HG03378 (cell line): ENCODE measurements at regions not wholly inside any gene's neighbourhood (a gene's known extent, or its start where the extent isn't known, plus 50 kb on each side); places are given as distances from the start of the nearest gene placed in this dataset.
"Not testable (repeated sequence)": the region's sequence is repeated elsewhere in the genome, so short reads cannot be mapped to it uniquely, and the experiment has no call there.

Experiments used
- ATAC-seq: cut with Tn5 transposase; IDR thresholded peaks from one replicate; pipeline ENCODE4 v1.9.1; 2021; ENCODE audit warnings: mild to moderate bottlenecking, moderate library complexity; ENCODE audit not compliant: unreplicated experiment

GRCh38 chrX:39261446-39262147, 460.3 kb downstream of the MID1IP1 start:
- ATAC-seq = no peak

- no peak for ATAC-seq
These were observed 461.4 kb downstream of the MID1IP1 start for GRCh38 chrX:39262641-39263040.

GRCh38 chrX:39264023-39264422, 462.8 kb downstream of the MID1IP1 start:
- ATAC-seq = no peak

- ATAC-seq = no peak
These were observed 465.9 kb downstream of the MID1IP1 start for GRCh38 chrX:39267176-39267575.

- ATAC-seq = no peak
These were observed 466.9 kb downstream of the MID1IP1 start for GRCh38 chrX:39268207-39268606.

GRCh38 chrX:39275500-39276068, 474.3 kb downstream of the MID1IP1 start:
- ATAC-seq = no peak

GRCh38 chrX:39277685-39278390, 476.6 kb downstream of the MID1IP1 start:
- ATAC-seq = not testable (repeated sequence)

GRCh38 chrX:39283239-39283638, 482.0 kb downstream of the MID1IP1 start:
- no peak for ATAC-seq

- no peak for ATAC-seq
These were observed 487.3 kb downstream of the MID1IP1 start for GRCh38 chrX:39288592-39288991.

- ATAC-seq = no peak
These were observed 488.6 kb downstream of the MID1IP1 start for GRCh38 chrX:39289827-39290226.

- no peak for ATAC-seq
These were observed 491.9 kb downstream of the MID1IP1 start for GRCh38 chrX:39293203-39293602.

- ATAC-seq = no peak
These were observed 495.2 kb downstream of the MID1IP1 start for GRCh38 chrX:39296472-39296871.

GRCh38 chrX:39298821-39299220, 497.6 kb downstream of the MID1IP1 start:
- ATAC-seq = no peak

- no peak for ATAC-seq
These were observed 498.4 kb downstream of the MID1IP1 start for GRCh38 chrX:39299615-39300014.

- ATAC-seq = no peak
These were observed 499.8 kb downstream of the MID1IP1 start for GRCh38 chrX:39301036-39301435.

GRCh38 chrX:39302838-39303237, 501.6 kb downstream of the MID1IP1 start:
- no peak for ATAC-seq

- no peak for ATAC-seq
These were observed 503.5 kb downstream of the MID1IP1 start for GRCh38 chrX:39304746-39305145.

- ATAC-seq = no peak
These were observed 506.2 kb downstream of the MID1IP1 start for GRCh38 chrX:39307488-39307887.

- ATAC-seq = no peak
These were observed 506.9 kb downstream of the MID1IP1 start for GRCh38 chrX:39308126-39308525.

- peak; percentile 47 for ATAC-seq
These were observed 507.9 kb downstream of the MID1IP1 start for GRCh38 chrX:39309018-39309635.

GRCh38 chrX:39309721-39310152, 508.5 kb downstream of the MID1IP1 start:
- no peak for ATAC-seq

- ATAC-seq = no peak
These were observed 509.6 kb downstream of the MID1IP1 start for GRCh38 chrX:39310891-39311290.
